Peyer's patch (tissue), 4 donors: ENCODE measurements at regions not wholly inside any gene's neighbourhood (a gene's known extent, or its start where the extent isn't known, plus 50 kb on each side); places are given as distances from the start of the nearest gene placed in this dataset.

ENCODE experiments used
- DNase-seq, 3 donors: peaks; one replicate each; pipeline ENCODE4 v3.0.0-alpha.2; 2017 to 2019
- H3K27ac ChIP-seq, 4 donors: fragments of 200-600 bp; sonication (generic); one replicate each; pipeline ENCODE4 v1.5.1; 2016 to 2019
- H3K27me3 ChIP-seq, 2 donors: fragments of 200-600 bp; sonication (generic); one replicate each; pipeline ENCODE4 v1.5.1; 2019
- H3K36me3 ChIP-seq, 3 donors: fragments of 200-600 bp; sonication (generic); one replicate each; pipeline ENCODE4 v1.5.1; 2016 to 2019
- H3K4me1 ChIP-seq, 4 donors: fragments of 200-600 bp; sonication (generic); one replicate each; pipeline ENCODE4 v1.5.1; 2016 to 2019
- H3K4me3 ChIP-seq, 4 donors: fragments of 200-600 bp; sonication (generic); 1 replicate in 3 of 4; 2 replicates in 1 of 4; pipeline ENCODE4 v1.5.1; 2016 to 2019; ENCODE audit warnings: mild to moderate bottlenecking in 1 of 4
- H3K9me3 ChIP-seq, 4 donors: fragments of 200-600 bp; sonication (generic); one replicate each; pipeline ENCODE4 v1.5.1; 2016 to 2019; ENCODE audit warnings: mild to moderate bottlenecking in 1 of 4
- POLR2A ChIP-seq, 2 donors: fragments of 450-650 bp; IDR thresholded peaks; one replicate each; pipeline ENCODE4 v1.5.1; 2017; ENCODE audit warnings: antibody characterized with exemption in 2 of 2, mild to moderate bottlenecking in 2 of 2, moderate library complexity in 2 of 2
- TF ChIP-seq, protein P1 (sequence below), 6 experiments: fragments of 450-650 bp in 4 of 6; fragments of 200-600 bp in 2 of 6; sonication (generic) in 1 of 6; IDR thresholded peaks; one replicate each; pipeline ENCODE4 v1.5.1; 2017 to 2019; ENCODE audit warnings: antibody characterized with exemption in 6 of 6, mild to moderate bottlenecking in 3 of 6, moderate library complexity in 1 of 6

DNA sequence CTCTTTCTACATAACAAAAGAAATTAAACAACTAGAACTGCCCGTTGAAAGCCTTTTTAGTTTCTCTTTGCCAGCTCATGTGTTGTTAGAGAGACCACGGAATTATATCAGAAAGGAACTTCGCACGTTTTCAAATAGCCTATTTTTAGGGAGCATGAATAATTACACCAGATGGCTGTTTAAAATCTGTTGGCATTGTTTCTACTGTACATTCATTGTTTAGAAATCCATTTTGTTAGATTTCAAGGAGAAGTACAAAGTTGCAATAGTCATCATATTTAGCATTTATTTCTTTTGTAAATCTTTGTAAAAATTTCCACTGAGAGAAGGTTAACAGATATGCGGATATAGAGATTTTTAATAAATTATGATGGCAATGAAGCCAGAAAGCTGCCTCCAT lies 403.0 kb upstream of the HS3ST1 start:
- Histone ChIP-seq H3K27me3 (no peaks in the 10 kb centered on the region), H3K36me3 (no peaks in the 10 kb centered on the region), H3K4me1 (no peaks in the 10 kb centered on the region), H3K27ac (no peak overlapping the region), H3K4me3 (no peak overlapping the region), H3K9me3 (no peaks in the 10 kb centered on the region)
- no peak for DNase-seq
- TF ChIP-seq, protein P1, sequence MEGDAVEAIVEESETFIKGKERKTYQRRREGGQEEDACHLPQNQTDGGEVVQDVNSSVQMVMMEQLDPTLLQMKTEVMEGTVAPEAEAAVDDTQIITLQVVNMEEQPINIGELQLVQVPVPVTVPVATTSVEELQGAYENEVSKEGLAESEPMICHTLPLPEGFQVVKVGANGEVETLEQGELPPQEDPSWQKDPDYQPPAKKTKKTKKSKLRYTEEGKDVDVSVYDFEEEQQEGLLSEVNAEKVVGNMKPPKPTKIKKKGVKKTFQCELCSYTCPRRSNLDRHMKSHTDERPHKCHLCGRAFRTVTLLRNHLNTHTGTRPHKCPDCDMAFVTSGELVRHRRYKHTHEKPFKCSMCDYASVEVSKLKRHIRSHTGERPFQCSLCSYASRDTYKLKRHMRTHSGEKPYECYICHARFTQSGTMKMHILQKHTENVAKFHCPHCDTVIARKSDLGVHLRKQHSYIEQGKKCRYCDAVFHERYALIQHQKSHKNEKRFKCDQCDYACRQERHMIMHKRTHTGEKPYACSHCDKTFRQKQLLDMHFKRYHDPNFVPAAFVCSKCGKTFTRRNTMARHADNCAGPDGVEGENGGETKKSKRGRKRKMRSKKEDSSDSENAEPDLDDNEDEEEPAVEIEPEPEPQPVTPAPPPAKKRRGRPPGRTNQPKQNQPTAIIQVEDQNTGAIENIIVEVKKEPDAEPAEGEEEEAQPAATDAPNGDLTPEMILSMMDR (IDR thresholded peaks at IDR 0.05) = no peak
- no peak for TF ChIP-seq POLR2A (IDR thresholded peaks at IDR 0.05)

DNA sequence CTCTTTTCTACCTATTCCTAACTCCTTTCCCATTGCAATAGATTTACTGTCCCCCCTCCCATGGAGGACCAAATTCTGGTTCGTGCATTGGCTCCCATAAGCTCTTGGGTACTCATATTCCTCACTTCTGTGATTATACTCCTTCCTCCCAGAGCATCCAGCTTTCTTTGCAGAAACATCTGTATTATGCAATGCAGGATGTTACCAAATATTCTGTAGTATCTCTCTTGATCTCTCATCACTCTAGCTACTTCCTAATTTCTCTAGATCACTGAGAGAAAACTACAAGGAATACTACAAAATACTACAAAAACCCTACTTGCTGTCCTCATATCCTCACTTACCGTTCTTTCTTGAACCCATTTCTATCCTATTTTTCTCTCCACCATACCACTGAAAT lies 395.9 kb upstream of the HS3ST1 start:
- no peaks in the 10 kb centered on the region for H3K9me3 ChIP-seq
- H3K27me3 ChIP-seq = no peaks in the 10 kb centered on the region

DNA sequence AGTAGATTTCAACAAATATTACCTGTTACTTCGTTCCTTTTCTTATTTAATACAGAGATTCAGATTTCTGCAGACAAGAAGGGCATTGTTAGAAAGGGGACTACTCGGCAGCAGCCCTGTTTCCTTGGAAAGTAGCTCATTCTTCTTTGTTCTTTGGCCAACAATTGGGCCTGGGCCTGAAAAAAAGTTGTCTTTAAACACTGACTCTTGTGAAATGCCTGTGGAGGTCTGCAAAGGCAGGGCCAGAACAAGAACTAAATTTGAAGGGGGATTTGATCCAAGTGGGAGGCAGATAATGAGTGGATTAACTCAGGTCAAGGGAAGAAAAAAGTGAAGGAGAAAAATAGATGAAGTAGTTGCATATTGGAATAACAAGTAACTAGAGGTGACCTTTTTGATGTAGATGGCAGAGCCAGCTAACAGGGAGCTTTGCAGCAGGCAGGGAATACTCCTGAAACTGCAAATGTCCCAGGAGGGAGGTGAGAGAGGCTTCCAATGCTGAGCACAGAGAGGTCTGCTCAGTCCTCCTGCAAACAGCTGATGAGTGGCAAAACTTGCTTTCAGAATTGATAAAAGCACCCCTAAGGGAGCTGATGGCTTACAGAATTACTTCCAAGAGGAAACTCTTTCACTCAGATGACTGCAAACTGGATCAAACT lies 393.2 kb upstream of the HS3ST1 start:
- DNase-seq = no peak
- Histone ChIP-seq H3K27me3 (no peaks in the 10 kb centered on the region), H3K27ac (no peak overlapping the region), H3K9me3 (no peaks in the 10 kb centered on the region), H3K4me3 (no peak overlapping the region), H3K36me3 (no peaks in the 10 kb centered on the region), H3K4me1 (no peaks in the 10 kb centered on the region)
- TF ChIP-seq, protein P1 (IDR thresholded peaks at IDR 0.05) = no peak
- no peak for TF ChIP-seq POLR2A (IDR thresholded peaks at IDR 0.05)

More for the DNA sequence above, 395.9 kb upstream of the HS3ST1 start:
- DNase-seq = no peak
- no peak for TF ChIP-seq POLR2A (IDR thresholded peaks at IDR 0.05)
- TF ChIP-seq, protein P1 (IDR thresholded peaks at IDR 0.05) = no peak
- Histone ChIP-seq H3K36me3 (no peaks in the 10 kb centered on the region), H3K4me1 (no peaks in the 10 kb centered on the region), H3K27ac (no peak overlapping the region), H3K4me3 (no peak overlapping the region)

DNA sequence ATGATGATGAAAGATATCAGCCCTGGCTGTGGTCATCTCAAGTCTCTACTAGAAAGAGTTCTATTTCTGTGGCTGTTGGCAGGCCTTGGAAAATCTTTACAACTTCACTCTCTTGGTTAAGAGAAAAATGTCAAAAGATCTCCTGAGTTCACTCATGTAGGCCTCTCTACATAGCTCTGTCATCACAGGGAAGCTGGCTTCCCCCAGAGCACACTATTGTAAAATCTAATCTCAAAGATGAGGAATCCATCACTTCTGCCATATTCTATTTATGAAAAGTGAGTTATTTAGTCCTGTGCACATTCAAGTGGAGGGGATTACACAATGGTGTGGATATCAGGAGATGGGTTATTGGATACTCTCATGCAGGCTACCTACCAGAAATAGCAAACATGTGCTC lies 388.4 kb upstream of the HS3ST1 start:
- TF ChIP-seq, protein P1 (IDR thresholded peaks at IDR 0.05) = no peak
- no peaks in the 10 kb centered on the region for H3K27me3 ChIP-seq
- no peak overlapping the region for H3K27ac ChIP-seq
- no peaks in the 10 kb centered on the region for H3K9me3 ChIP-seq
- H3K4me1 ChIP-seq = no peaks in the 10 kb centered on the region
- H3K36me3 ChIP-seq = no peaks in the 10 kb centered on the region
- H3K4me3 ChIP-seq = no peak overlapping the region
- no peak for DNase-seq

DNA sequence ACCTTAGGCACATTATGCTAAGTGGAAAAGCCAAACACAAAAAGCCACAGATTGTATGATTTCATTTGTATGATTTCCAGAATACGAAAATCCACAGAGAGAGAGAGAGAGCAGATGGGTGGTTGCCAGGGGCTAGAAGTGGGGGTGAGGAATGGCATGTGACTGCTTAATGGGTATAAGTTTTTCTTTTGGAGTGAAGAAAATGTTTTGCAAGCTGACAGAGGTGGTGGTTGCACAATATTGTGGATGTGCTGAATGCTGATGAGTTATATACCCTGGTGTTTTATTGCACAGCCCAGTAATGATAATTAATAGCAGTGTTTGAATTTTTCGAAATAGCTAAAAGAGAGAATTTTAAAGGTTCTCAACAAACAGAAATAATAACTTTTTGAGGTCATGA lies 386.1 kb upstream of the HS3ST1 start:
- no peak for TF ChIP-seq POLR2A (IDR thresholded peaks at IDR 0.05)
- TF ChIP-seq, protein P1 (IDR thresholded peaks at IDR 0.05) = no peak
- Histone ChIP-seq H3K27ac (no peak overlapping the region), H3K27me3 (no peaks in the 10 kb centered on the region), H3K36me3 (no peaks in the 10 kb centered on the region), H3K9me3 (no peaks in the 10 kb centered on the region), H3K4me3 (no peak overlapping the region), H3K4me1 (no peaks in the 10 kb centered on the region)
- no peak for DNase-seq
